NCI-H446 treated with DMSO at 0.1 percent for 48 hours (cell line): ENCODE measurements at regions not wholly inside any gene's neighbourhood (a gene's known extent, or its start where the extent isn't known, plus 50 kb on each side); places are given as distances from the start of the nearest gene placed in this dataset.

ENCODE experiments used
- DNase-seq: peaks from one replicate; lab custom pipeline; 2025; lab: John Stamatoyannopoulos, UW

- DNase-seq: no peak
These were observed 238.7 kb upstream of the SALL3 start for GRCh38 chr18:78740876-78741275.

DNA sequence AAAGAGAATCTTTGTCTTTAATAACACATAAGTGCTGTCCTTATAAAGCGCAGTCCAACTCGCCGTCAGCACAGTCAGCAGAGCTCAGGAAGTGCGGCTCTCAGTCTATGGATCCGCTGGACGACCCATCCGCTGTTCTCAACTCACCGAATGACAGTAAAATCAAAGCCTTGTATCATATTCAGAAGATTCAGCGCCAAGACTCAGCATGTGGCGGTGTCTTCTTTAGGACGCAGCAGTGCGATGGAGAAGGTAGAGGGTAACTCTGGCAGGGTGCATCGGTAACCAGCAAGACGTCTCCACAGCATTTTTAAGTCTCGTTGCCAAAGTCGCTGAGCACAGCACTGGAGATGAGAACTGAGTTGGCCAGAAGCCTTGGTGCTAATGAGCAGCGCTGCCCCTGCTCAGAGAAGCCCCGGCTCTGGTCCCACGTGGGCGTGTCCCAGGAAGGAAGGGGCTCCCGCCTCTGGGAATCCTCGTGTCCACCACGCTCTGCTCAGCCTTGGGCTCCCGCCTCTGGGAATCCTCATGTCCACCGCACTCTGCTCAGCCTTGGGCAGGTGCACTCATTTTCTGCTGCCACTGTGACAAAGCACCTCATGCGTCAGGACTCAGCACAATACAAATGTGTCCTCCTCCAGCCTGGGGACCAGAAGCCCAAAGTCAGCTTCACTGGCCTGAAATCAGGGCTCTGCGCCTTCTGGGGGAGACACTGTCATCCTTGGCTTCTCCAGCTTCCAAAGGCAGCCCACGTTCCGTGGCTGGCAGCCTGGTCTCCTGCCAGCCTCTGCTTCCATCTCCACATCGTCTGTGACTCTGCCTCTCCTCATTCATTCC lies 238.0 kb upstream of the SALL3 start:
- no peak for DNase-seq

DNA sequence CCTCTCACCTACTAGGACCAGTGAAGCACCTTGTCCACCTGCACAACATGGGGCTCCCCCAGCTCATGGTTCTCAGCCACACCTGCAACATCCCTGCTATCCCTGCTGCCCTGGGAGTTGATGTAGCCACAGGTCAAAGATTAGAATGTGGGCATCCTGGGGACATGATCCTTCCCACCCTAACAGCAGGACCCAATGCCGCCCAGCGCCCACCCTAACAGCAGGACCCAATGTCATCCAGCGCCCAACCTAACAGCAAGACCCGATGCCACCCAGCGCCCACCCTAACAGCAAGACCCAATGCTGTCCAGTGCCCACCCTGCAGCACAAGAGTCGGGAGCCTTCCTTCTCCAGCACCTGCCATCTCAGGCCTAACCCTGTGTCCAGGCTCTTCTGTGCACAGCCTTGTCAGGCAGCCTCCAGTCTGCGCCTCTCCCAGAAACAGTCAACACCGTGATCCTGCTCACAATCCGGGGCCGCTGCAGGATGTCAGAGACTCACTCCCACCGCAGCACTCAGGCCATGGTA lies 237.3 kb upstream of the SALL3 start:
- no peak for DNase-seq

DNA sequence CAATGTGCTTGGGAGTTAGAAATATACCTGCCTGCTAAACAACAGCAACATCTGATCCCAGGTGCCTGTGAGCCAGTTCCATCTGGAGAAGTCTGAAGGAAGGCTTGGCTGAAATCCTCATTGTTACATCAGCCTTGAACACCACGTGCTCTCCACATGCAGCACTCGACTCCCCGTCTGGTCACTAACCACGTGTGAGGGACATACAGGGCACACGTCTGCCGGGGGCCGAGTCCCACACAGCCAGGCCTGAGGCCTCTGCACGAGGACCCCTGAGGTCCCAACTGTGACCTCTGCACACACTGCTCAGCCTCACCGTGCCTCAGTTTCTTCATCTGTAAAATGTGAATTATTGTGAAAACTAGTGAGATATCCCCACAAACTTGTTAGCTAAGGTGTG lies 236.5 kb upstream of the SALL3 start:
- DNase-seq: no peak

- no peak for DNase-seq
These were observed 228.0 kb upstream of the SALL3 start for GRCh38 chr18:78751664-78752063.

GRCh38 chr18:78753240-78753639 lies 226.4 kb upstream of the SALL3 start:
- DNase-seq: no peak

GRCh38 chr18:78754311-78755043 lies 225.1 kb upstream of the SALL3 start:
- no peak for DNase-seq

GRCh38 chr18:78757014-78757413 lies 222.6 kb upstream of the SALL3 start:
- DNase-seq: no peak

DNA sequence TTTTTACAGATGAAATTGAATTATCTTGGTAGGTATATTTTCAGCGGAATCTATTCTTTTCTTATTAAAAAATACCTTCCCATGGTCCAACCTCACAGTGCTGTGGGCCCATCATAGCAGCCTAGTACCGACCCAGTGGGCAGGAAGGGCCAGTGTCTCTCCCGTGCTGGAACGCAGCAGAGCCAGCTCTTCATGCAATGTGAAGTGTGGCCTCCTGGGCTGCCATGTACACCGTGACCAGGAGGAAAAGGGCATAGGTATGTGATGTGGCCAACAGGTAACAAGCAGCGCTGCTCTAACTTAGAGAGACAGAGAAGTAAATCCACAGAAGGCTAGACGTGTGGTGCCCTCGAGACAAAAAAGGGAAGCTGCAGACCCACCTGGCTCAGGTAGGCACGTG lies 221.1 kb upstream of the SALL3 start:
- no peak for DNase-seq

GRCh38 chr18:78762753-78763152 lies 216.9 kb upstream of the SALL3 start:
- DNase-seq: no peak

DNA sequence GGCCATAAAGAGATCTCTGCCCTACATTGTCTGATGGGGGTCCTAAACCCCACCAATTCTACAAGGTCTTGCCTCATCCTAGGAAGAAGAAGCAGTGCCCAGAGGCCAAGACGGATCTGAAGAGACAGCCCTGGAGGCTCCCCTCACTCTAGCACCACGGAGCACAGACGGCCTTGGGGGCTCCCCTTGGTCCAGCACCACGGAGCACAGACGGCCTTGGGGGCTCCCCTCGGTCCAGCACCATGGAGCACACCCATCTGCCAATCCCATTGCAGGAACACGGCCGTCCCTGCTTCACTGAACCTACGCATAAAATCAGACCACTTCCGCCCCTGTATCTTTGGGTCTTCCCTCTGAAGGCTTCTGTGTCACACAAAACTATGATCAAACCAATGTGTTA lies 215.1 kb upstream of the SALL3 start:
- no peak for DNase-seq

GRCh38 chr18:78765142-78765541 lies 214.5 kb upstream of the SALL3 start:
- DNase-seq: no peak

GRCh38 chr18:78765637-78766281 lies 213.9 kb upstream of the SALL3 start:
- no peak for DNase-seq

DNA sequence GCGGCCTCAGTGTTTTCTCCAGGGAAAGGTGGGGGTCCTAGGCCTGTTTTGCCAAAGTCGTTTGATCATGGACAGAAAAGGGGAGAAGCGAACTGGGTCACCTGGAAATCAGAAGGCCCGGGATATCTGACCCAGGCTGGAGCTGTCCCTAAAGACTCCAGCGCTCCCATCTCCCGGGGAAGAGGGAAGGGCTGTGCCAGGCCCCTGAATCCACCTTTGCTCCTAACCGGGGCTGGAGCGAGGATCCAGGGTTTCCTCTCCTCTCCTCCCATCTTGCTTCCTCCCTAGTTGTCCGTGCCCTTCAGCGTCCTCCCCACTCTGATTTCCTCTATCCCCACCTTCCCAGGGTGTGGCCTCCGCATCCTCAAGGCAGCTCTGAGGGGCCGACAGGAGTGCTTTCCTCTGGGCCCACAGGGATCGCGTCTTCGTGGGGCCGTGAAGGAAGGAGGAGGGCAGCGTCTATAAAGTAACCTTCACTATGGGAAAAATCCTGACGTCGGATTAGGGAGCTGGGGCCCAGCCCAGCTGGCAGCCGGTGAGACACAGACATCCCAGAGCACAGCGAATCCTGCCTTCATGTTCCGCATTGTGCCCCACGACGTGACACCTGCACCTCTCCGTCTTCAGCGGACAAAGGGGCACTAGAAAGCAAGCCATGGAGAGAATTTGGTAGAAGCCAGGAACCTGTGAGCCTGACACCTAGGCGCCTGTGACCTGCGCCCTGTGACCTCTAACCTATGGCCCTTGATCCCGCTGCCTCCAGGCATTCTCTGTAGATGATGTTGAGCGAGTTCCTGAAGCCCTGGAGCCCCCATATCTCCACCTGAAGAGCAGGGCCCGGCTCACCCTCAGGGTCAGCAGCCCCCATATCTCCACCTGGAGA lies 212.7 kb upstream of the SALL3 start:
- DNase-seq: no peak

GRCh38 chr18:78767648-78768071 lies 212.0 kb upstream of the SALL3 start:
- no peak for DNase-seq

DNA sequence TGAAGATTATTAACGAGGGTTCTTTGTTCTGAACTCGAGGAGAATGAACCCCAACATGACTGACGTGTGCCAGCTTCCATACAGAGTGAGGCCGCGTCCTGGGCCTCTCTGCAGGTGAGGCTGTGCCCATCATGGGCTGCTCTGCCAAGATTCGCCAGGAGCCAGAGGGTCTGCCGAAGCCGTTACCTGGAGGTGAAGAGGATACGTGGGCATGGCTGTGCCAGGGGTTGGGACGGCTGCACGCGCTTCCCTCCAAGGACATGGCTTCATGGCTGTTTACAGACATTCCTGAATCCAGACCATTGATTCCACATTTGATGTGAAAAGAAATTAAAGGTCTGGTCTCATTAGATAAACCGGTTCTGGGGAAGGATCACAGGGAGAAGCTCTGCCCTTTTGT lies 211.4 kb upstream of the SALL3 start:
- no peak for DNase-seq

GRCh38 chr18:78768656-78769501 lies 210.7 kb upstream of the SALL3 start:
- no peak for DNase-seq

GRCh38 chr18:78769502-78770105 lies 210.0 kb upstream of the SALL3 start:
- no peak for DNase-seq

GRCh38 chr18:78770139-78770822 lies 209.3 kb upstream of the SALL3 start:
- DNase-seq: no peak

- DNase-seq: no peak
These were observed 208.8 kb upstream of the SALL3 start for GRCh38 chr18:78770823-78771139.
